NCI-H1436 (cell line): ENCODE measurements at regions not wholly inside any gene's neighbourhood (a gene's known extent, or its start where the extent isn't known, plus 50 kb on each side); places are given as distances from the start of the nearest gene placed in this dataset.

Source experiments
- DNase-seq: peaks from one replicate; lab custom pipeline; 2025; lab: John Stamatoyannopoulos, UW

- no peak for DNase-seq
Observed at GRCh38 chr15:92224843-92225242, 168.8 kb upstream of the ST8SIA2 start.

GRCh38 chr15:92226020-92226612 is 167.6 kb upstream of the ST8SIA2 start:
- DNase-seq: no peak

- DNase-seq: no peak
Observed at GRCh38 chr15:92228830-92229229, 164.9 kb upstream of the ST8SIA2 start.

GRCh38 chr15:92231461-92231860 is 162.2 kb upstream of the ST8SIA2 start:
- no peak for DNase-seq

GRCh38 chr15:92232317-92232716 is 161.4 kb upstream of the ST8SIA2 start:
- no peak for DNase-seq

GRCh38 chr15:92232876-92233275 is 160.8 kb upstream of the ST8SIA2 start:
- DNase-seq: no peak

GRCh38 chr15:92243227-92243626 is 150.5 kb upstream of the ST8SIA2 start:
- DNase-seq: no peak

- no peak for DNase-seq
Observed at GRCh38 chr15:92244703-92245102, 149.0 kb upstream of the ST8SIA2 start.

- DNase-seq: no peak
Observed at GRCh38 chr15:92247649-92248242, 145.9 kb upstream of the ST8SIA2 start.

GRCh38 chr15:92266796-92267685 is 126.6 kb upstream of the ST8SIA2 start:
- no peak for DNase-seq

GRCh38 chr15:92268900-92269299 is 124.8 kb upstream of the ST8SIA2 start:
- no peak for DNase-seq

- no peak for DNase-seq
Observed at GRCh38 chr15:92271179-92271578, 122.5 kb upstream of the ST8SIA2 start.

- DNase-seq: no peak
Observed at GRCh38 chr15:92272106-92272505, 121.6 kb upstream of the ST8SIA2 start.

- DNase-seq: no peak
Observed at GRCh38 chr15:92273286-92273685, 120.4 kb upstream of the ST8SIA2 start.

- no peak for DNase-seq
Observed at GRCh38 chr15:92273723-92274122, 120.0 kb upstream of the ST8SIA2 start.

- no peak for DNase-seq
Observed at GRCh38 chr15:92277776-92278175, 115.9 kb upstream of the ST8SIA2 start.

GRCh38 chr15:92283813-92284212 is 109.9 kb upstream of the ST8SIA2 start:
- DNase-seq: no peak

GRCh38 chr15:92288755-92289154 is 104.9 kb upstream of the ST8SIA2 start:
- DNase-seq: no peak

- no peak for DNase-seq
Observed at GRCh38 chr15:92289733-92290132, 103.9 kb upstream of the ST8SIA2 start.

GRCh38 chr15:92290359-92290992 is 103.2 kb upstream of the ST8SIA2 start:
- DNase-seq: no peak

- DNase-seq: no peak
Observed at GRCh38 chr15:92291900-92292299, 101.8 kb upstream of the ST8SIA2 start.

- DNase-seq: no peak
Observed at GRCh38 chr15:92294759-92295158, 98.9 kb upstream of the ST8SIA2 start.
